ENCODE measurements at regions not wholly inside any gene's neighbourhood (a gene's known extent, or its start where the extent isn't known, plus 50 kb on each side); places are given as distances from the start of the nearest gene placed in this dataset.

- TF ChIP-seq CTCF (tag by site-specific recombination; IDR thresholded peaks at IDR 0.05), result no peak
- TF ChIP-seq ZNF175 (tag by site-specific recombination; IDR thresholded peaks at IDR 0.05), result no peak
- no peak for TF ChIP-seq KLF9 (tag by site-specific recombination; IDR thresholded peaks at IDR 0.05; ENCODE audit: low read depth)
- no peak for TF ChIP-seq ZNF155 (tag by site-specific recombination; IDR thresholded peaks at IDR 0.05)
- no peak for TF ChIP-seq ZNF221 (tag by site-specific recombination; IDR thresholded peaks at IDR 0.05; ENCODE audit: borderline replicate concordance)
- TF ChIP-seq ZNF776 (tag by site-specific recombination; IDR thresholded peaks at IDR 0.05; ENCODE audit: borderline replicate concordance), result no peak
- TF ChIP-seq ZNF274 (IDR thresholded peaks at IDR 0.05; ENCODE audit: low read length), result no peak
- no peak for TF ChIP-seq ZNF274 (tag by site-specific recombination; IDR thresholded peaks at IDR 0.05; ENCODE audit: borderline replicate concordance)
- TF ChIP-seq SP7 (tag by site-specific recombination; IDR thresholded peaks at IDR 0.05), result no peak
These were observed 374.7 kb upstream of the FIGN start for GRCh38 chr2:164110515-164110914.

Measured in HEK293 (cell line).